HCT116 (cell line): ENCODE measurements at regions not wholly inside any gene's neighbourhood (a gene's known extent, or its start where the extent isn't known, plus 50 kb on each side); places are given as distances from the start of the nearest gene placed in this dataset.
A peak's percentile ranks its signal among the peaks of the same experiment; 100 is the strongest.

Experiments used
- ATAC-seq: fragments of 200-7000 bp; cut with Tn5 transposase; 2 replicates; pipeline ENCODE4 v1.9.1; 2020; ENCODE audit warnings: mild to moderate bottlenecking, moderate library complexity
- BruUV-seq: library from RNA; stranded (reverse); fragments of 400-500 nt; replicated peaks from 2 replicates; lab custom pipeline; 2021; lab: Mats Ljungman, UMichigan
- CTCF ChIA-PET: fragments of 300-600 bp; sonication (Branson Sonifier 250); formaldehyde crosslinking; loops from one replicate; lab custom pipeline; 2021; ENCODE audit warnings: antibody characterized with exemption; lab: Charles Lee
- POLR2A ChIA-PET: fragments of 300-600, 350-600 bp; sonication (Branson Sonifier 250); formaldehyde crosslinking; loops from one replicate; lab custom pipeline; 2021; ENCODE audit warnings: antibody characterized with exemption; lab: Charles Lee
- RAD21 ChIA-PET, 2 experiments: fragments of 300-600 bp; sonication (Branson Sonifier 250); formaldehyde crosslinking; loops; one replicate each; lab custom pipeline; 2023; ENCODE audit warnings: low total read pairs in 2 of 2; ENCODE audit not compliant: uncharacterized antibody in 2 of 2, unreplicated experiment in 2 of 2, low non-redundant PET in 1 of 2; lab: Charles Lee
- DNase-seq: peaks from one replicate; pipeline ENCODE4 v3.0.0-alpha.2; 2010; ENCODE audit warnings: low read depth, low spot score
- H2AFZ ChIP-seq: fragments of 200-600 bp; shearing (Covaris generic), sonication (generic); 2 replicates; pipeline ENCODE4 v1.6.1; 2017; ENCODE audit warnings: low read depth, mixed run types, mixed read lengths, antibody characterized with exemption, low read length; ENCODE audit not compliant: poor library complexity, severe bottlenecking
- H3K27ac ChIP-seq: 2 replicates; pipeline ENCODE4 v1.5.1; 2012; ENCODE audit warnings: low read depth, low read length
- H3K27me3 ChIP-seq: fragments of 200-600 bp; sonication (generic); 2 replicates; pipeline ENCODE4 v1.6.1; 2016; ENCODE audit warnings: mixed run types, low read length, mixed read lengths; ENCODE audit not compliant: insufficient read depth
- H3K36me3 ChIP-seq, 2 experiments: fragments of 200-500 bp in 1 of 2; fragments of 200-600 bp in 1 of 2; sonication (Bioruptor generic) in 1 of 2; sonication (generic) in 1 of 2; 2 replicates each; pipeline versions ENCODE4 v1.5.1 to v1.6.1; 2014 to 2016; ENCODE audit warnings: low read length in 2 of 2, inconsistent platforms in 1 of 2, mixed read lengths in 1 of 2, mixed run types in 1 of 2; ENCODE audit not compliant: insufficient read depth in 2 of 2, control insufficient read depth in 1 of 2
- H3K4me1 ChIP-seq, 2 experiments: fragments of 200-600 bp in 1 of 2; sonication (generic) in 1 of 2; 2 replicates each; pipeline versions ENCODE4 v1.5.1 to v1.6.1; 2012 to 2017; ENCODE audit warnings: low read length in 2 of 2, inconsistent platforms in 1 of 2, mild to moderate bottlenecking in 1 of 2, mixed read lengths in 1 of 2, mixed run types in 1 of 2, moderate library complexity in 1 of 2; ENCODE audit not compliant: insufficient read depth in 2 of 2, control insufficient read depth in 1 of 2
- H3K4me2 ChIP-seq: fragments of 200-600 bp; sonication (generic); 2 replicates; pipeline ENCODE4 v1.6.1; 2017; ENCODE audit warnings: mixed run types, low read length, mixed read lengths
- H3K4me3 ChIP-seq, 2 experiments: fragments of 200-600 bp in 1 of 2; sonication (generic) in 1 of 2; replicated peaks in 1 of 2; 2 replicates each; pipeline ENCODE4 v1.5.1; 2011 to 2016; ENCODE audit warnings: low read length in 2 of 2, control low read depth in 1 of 2, low read depth in 1 of 2, mild to moderate bottlenecking in 1 of 2, mixed read lengths in 1 of 2, mixed run types in 1 of 2
- H3K79me2 ChIP-seq: fragments of 200-600 bp; sonication (generic); 2 replicates; pipeline ENCODE4 v1.6.1; 2017; ENCODE audit warnings: mild to moderate bottlenecking, mixed run types, low read length, moderate library complexity, mixed read lengths; ENCODE audit not compliant: insufficient read depth
- H3K9ac ChIP-seq: fragments of 200-600 bp; sonication (generic); 2 replicates; pipeline ENCODE4 v1.6.1; 2016; ENCODE audit warnings: low read length, mixed read lengths
- H3K9me2 ChIP-seq: fragments of 200-600 bp; sonication (generic), shearing (Covaris generic); 2 replicates; pipeline ENCODE4 v1.6.1; 2017; ENCODE audit warnings: mixed run types, mild to moderate bottlenecking, moderate library complexity; ENCODE audit not compliant: insufficient read depth
- H3K9me3 ChIP-seq, 2 experiments: fragments of 200-500 bp in 1 of 2; fragments of 200-600 bp in 1 of 2; sonication (Bioruptor generic) in 1 of 2; sonication (generic) in 1 of 2; 2 replicates each; pipeline ENCODE4 v1.6.1; 2014 to 2017; ENCODE audit warnings: low read length in 2 of 2, mixed read lengths in 2 of 2, inconsistent platforms in 1 of 2, low read depth in 1 of 2, mild to moderate bottlenecking in 1 of 2, mixed run types in 1 of 2, moderate library complexity in 1 of 2; ENCODE audit not compliant: control insufficient read depth in 1 of 2, insufficient read depth in 1 of 2
- H4K20me1 ChIP-seq: fragments of 200-600 bp; sonication (generic), shearing (Covaris generic); 2 replicates; pipeline ENCODE4 v1.6.1; 2017; ENCODE audit warnings: mixed run types, mild to moderate bottlenecking, moderate library complexity; ENCODE audit not compliant: insufficient read depth
- CBX3 ChIP-seq: IDR thresholded peaks from 2 replicates; pipeline ENCODE4 v1.6.1; 2012; ENCODE audit warnings: low read depth
- CEBPB ChIP-seq: IDR thresholded peaks from 2 replicates; pipeline ENCODE4 v1.6.1; 2012; ENCODE audit warnings: low read depth
- FOSL1 ChIP-seq: IDR thresholded peaks from 2 replicates; pipeline ENCODE4 v1.6.1; 2012; ENCODE audit warnings: low read depth
- JUND ChIP-seq: IDR thresholded peaks from 2 replicates; pipeline ENCODE4 v1.6.1; 2012
- MAX ChIP-seq: IDR thresholded peaks from 2 replicates; pipeline ENCODE4 v1.6.1; 2012
- POLR2A ChIP-seq: IDR thresholded peaks from 2 replicates; pipeline ENCODE4 v1.7.0; 2011; ENCODE audit warnings: borderline replicate concordance; ENCODE audit not compliant: insufficient read depth, insufficient read length; ENCODE audit errors: extremely low read depth
- POLR2AphosphoS5 ChIP-seq: IDR thresholded peaks from 2 replicates; pipeline ENCODE4 v1.6.1; 2011; ENCODE audit warnings: mild to moderate bottlenecking, low read depth, low read length, moderate library complexity
- RAD21 ChIP-seq: IDR thresholded peaks from 2 replicates; pipeline ENCODE4 v1.6.1; 2012; ENCODE audit warnings: low read depth, mild to moderate bottlenecking
- REST ChIP-seq: IDR thresholded peaks from 2 replicates; pipeline ENCODE4 v1.6.1; 2012; ENCODE audit warnings: low read depth
- SP1 ChIP-seq: IDR thresholded peaks from 2 replicates; pipeline ENCODE4 v1.6.1; 2012; ENCODE audit warnings: low read depth
- SRF ChIP-seq: IDR thresholded peaks from 2 replicates; pipeline ENCODE4 v1.6.1; 2012; ENCODE audit warnings: low read depth
- ZNF274 ChIP-seq: fragments of 200-500 bp; sonication (Bioruptor generic); IDR thresholded peaks from 2 replicates; pipeline ENCODE4 v1.6.1; 2014; ENCODE audit warnings: mild to moderate bottlenecking, low read depth, low read length, inconsistent platforms
- intact Hi-C: fragments of 100-400 bp; cut with micrococcal nuclease; formaldehyde crosslinking; loops from 2 replicates; pipeline ENCODE4 v1.10.0; 2022
- TF ChIP-seq, protein P1 (sequence below): IDR thresholded peaks from 2 replicates; pipeline ENCODE4 v1.6.1; 2012

- TF ChIP-seq CEBPB (peak; percentile 71; the same call in 1 of the 2 replicates), SP1 (peak; percentile 84)
Observed at GRCh38 chr1:209389258-209389657, 194.3 kb upstream of the CAMK1G start (continued).

DNA sequence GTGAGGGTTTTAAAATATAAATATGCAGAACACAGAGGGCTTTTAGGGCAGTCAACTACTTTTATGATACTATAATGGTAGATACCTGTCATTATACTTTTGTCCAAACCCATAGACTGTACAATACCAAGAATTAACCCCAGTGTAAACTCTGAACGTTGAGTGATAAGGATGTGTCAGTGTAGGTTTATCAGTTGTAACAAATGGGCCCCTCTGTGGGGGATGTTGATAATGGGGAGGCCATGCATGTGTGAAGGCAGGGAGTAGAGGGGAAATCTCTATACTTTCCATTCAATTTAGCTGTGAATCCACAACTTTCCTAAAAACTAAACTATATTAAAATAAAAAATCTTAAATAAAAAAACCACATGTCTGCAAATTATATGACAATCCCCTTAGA, 193.5 kb upstream of the CAMK1G start:
- no peak overlapping the region for H3K4me3 ChIP-seq
- intact Hi-C loops = loop anchor here (10.0 kb wide), 1 partner anchor 55 kb away; no protein-coding TSS in a partner anchor
- H3K4me1 ChIP-seq = peaks cover 0 to 32% of the 10 kb centered on the region in 2 experiments; a peak in 2 of 4 replicates
- TF ChIP-seq REST (no peak), RAD21 (no peak), JUND (no peak), CBX3 (no peak), POLR2A (no peak), MAX (no peak), SRF (no peak), ZNF274 (no peak), FOSL1 (no peak), CEBPB (no peak), POLR2AphosphoS5 (no peak)
- TF ChIP-seq, protein P1, sequence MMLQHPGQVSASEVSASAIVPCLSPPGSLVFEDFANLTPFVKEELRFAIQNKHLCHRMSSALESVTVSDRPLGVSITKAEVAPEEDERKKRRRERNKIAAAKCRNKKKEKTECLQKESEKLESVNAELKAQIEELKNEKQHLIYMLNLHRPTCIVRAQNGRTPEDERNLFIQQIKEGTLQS = no peak
- ChIA-PET CTCF (no interaction called here), RAD21 (no interaction called here), POLR2A (no interaction called here)
- no peaks in the 10 kb centered on the region for H4K20me1 ChIP-seq
- no peak overlapping the region for H3K4me2 ChIP-seq
- H3K9me3 ChIP-seq = no peaks in the 10 kb centered on the region
- no peak overlapping the region for H3K27ac ChIP-seq
- DNase-seq (no peak), ATAC-seq (no peak)
- H3K9me2 ChIP-seq = no peaks in the 10 kb centered on the region
- no peak overlapping the region for H3K9ac ChIP-seq
- H3K27me3 ChIP-seq = no peaks in the 10 kb centered on the region
- no peaks in the 10 kb centered on the region for H3K36me3 ChIP-seq
- H2AFZ ChIP-seq = no peak overlapping the region
- H3K79me2 ChIP-seq = no peaks in the 10 kb centered on the region
- BruUV-seq = no TSS peak
